GM12891 (cell line): ENCODE measurements at regions not wholly inside any gene's neighbourhood (a gene's known extent, or its start where the extent isn't known, plus 50 kb on each side); places are given as distances from the start of the nearest gene placed in this dataset.

Experiments
- PAX5 ChIP-seq: IDR thresholded peaks from 2 replicates; pipeline ENCODE4 v1.6.1; 2011; ENCODE audit warnings: low read length, moderate library complexity, mild to moderate bottlenecking; ENCODE audit not compliant: insufficient read depth, severe bottlenecking
- POLR2A ChIP-seq: IDR thresholded peaks from 2 replicates; pipeline ENCODE4 v1.6.1; 2011; ENCODE audit warnings: low read depth, low read length, control low read depth
- POLR2AphosphoS5 ChIP-seq: IDR thresholded peaks from 2 replicates; pipeline ENCODE4 v1.6.1; 2011; ENCODE audit warnings: low read depth, low read length, control low read depth
- POU2F2 ChIP-seq: IDR thresholded peaks from 2 replicates; pipeline ENCODE4 v1.6.1; 2011; ENCODE audit warnings: low read depth, mild to moderate bottlenecking, control low read depth, low read length, moderate library complexity
- TAF1 ChIP-seq: IDR thresholded peaks from 2 replicates; pipeline ENCODE4 v1.6.1; 2011; ENCODE audit warnings: low read depth, low read length, control low read depth

DNA sequence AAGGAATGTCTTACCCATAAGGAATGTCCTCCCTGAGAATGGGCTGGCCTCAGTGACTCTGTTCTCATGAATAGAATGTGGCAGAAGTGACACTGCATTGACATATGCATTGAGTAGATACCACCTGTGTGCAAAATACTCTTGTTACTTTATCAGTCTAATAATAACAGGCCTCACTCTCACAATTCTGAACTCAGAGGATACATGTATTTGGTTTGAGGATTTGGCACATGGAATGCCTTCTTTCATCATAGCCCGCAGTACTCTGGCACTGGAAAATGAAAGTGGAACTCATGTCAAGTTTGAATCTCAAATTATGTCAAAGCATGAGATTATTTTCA, 52.9 kb upstream of the PLCB4 start:
- no peak for TF ChIP-seq POLR2AphosphoS5
- no peak for TF ChIP-seq TAF1
- no peak for TF ChIP-seq POLR2A
- TF ChIP-seq PAX5, result no peak
- TF ChIP-seq POU2F2, result no peak
